ENCODE measurements at regions not wholly inside any gene's neighbourhood (a gene's known extent, or its start where the extent isn't known, plus 50 kb on each side); places are given as distances from the start of the nearest gene placed in this dataset.

DNA sequence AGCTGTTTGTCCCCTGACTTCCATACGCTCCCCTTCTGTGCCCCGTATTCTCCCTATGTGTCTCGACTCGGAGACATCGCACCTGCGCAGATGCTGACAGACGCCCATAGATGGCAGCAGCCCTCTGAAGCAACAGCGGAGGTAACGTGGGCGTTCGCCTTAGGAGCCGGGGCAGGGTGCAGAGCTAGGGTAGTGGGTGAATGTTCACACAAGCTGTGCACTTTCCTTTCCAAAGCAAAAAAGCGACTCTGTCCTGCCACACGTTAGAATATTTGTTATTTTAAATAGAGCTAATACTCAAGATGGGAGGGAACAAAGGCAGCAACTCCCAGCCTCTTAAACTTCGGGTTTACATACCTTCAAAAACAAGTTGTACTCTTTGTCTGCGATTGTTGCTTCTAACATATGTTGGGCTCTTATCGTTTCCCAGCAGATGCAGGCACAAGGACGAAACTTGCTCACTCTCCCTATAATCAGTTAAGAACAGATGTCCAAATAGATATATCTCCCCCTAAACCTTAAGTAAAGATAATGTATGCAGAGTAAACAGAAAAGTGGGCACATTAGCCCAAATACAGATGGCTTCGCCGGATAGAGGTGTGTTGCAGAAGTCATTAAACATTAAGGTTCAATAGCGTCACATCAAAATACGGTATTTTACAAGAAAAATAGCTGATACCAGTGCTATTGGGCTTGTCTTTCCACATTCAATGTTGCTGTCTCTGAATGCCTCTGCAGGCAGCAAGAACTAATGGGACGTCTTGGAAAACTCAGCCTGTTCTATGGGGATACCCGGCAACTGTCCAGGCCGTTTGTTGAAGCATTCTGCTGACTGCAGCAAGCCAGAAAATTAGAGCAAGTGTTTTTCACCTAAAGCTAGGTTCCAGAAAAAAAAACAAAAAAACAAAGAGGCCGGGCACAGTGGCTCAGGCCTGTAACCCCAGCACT, 340.3 kb upstream of the PRKCQ start (continued):
- TF ChIP-seq, protein P1, sequence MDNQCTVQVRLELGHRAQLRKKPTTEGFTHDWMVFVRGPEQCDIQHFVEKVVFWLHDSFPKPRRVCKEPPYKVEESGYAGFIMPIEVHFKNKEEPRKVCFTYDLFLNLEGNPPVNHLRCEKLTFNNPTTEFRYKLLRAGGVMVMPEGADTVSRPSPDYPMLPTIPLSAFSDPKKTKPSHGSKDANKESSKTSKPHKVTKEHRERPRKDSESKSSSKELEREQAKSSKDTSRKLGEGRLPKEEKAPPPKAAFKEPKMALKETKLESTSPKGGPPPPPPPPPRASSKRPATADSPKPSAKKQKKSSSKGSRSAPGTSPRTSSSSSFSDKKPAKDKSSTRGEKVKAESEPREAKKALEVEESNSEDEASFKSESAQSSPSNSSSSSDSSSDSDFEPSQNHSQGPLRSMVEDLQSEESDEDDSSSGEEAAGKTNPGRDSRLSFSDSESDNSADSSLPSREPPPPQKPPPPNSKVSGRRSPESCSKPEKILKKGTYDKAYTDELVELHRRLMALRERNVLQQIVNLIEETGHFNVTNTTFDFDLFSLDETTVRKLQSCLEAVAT (IDR thresholded peaks at IDR 0.05) = no peak
- TF ChIP-seq CREBBP (IDR thresholded peaks at IDR 0.05; ENCODE audit: low read depth, low read length) (no peak), YBX1 (IDR thresholded peaks at IDR 0.05) (no peak), ETV6 (IDR thresholded peaks at IDR 0.05; ENCODE audit: borderline replicate concordance in 1 of 2, low read depth in 2 of 2, low read length in 1 of 2) (peak in 1 of 2 experiments; percentile 61; a peak in 1 of 4 replicates), ETV6 (CRISPR knock-in tag; IDR thresholded peaks at IDR 0.05; ENCODE audit: borderline replicate concordance) (no peak), HSF4 (CRISPR knock-in tag; IDR thresholded peaks at IDR 0.05; ENCODE audit: borderline replicate concordance) (no peak), ZNF318 (IDR thresholded peaks at IDR 0.05; ENCODE audit: borderline replicate concordance in 1 of 2, low read depth in 1 of 2) (peak in 1 of 2 experiments; percentile 75; a peak in 1 of 4 replicates), NFRKB (IDR thresholded peaks at IDR 0.05; ENCODE audit: low read depth) (no peak), HNRNPUL1 (IDR thresholded peaks at IDR 0.05; ENCODE audit: low read length) (no peak), PRPF4 (IDR thresholded peaks at IDR 0.05; ENCODE audit: insufficient read depth, low read depth, low read length, poor library complexity, severe bottlenecking) (no peak), ETV1 (tag; conservative IDR thresholded peaks at IDR 0.05; ENCODE audit: low read depth) (no peak), SFPQ (IDR thresholded peaks at IDR 0.05; ENCODE audit: low read depth, low read length) (no peak), JUN (IDR thresholded peaks at IDR 0.05; ENCODE audit: borderline replicate concordance, low read depth, low read length) (no peak), JUN (CRISPR knock-in tag; IDR thresholded peaks at IDR 0.05; ENCODE audit: borderline replicate concordance) (no peak)
